Breast epithelium (tissue), 3 donors: ENCODE measurements at regions not wholly inside any gene's neighbourhood (a gene's known extent, or its start where the extent isn't known, plus 50 kb on each side); places are given as distances from the start of the nearest gene placed in this dataset.

Source experiments
- CTCF ChIP-seq, 3 donors: fragments of 450-650 bp; IDR thresholded peaks; one replicate each; pipeline ENCODE4 v1.5.1; 2016 to 2017; ENCODE audit warnings: antibody characterized with exemption in 3 of 3, mild to moderate bottlenecking in 3 of 3, moderate library complexity in 3 of 3
- POLR2A ChIP-seq: fragments of 450-650 bp; IDR thresholded peaks from one replicate; pipeline ENCODE4 v1.6.1; 2016; ENCODE audit warnings: antibody characterized with exemption, mild to moderate bottlenecking, moderate library complexity

DNA sequence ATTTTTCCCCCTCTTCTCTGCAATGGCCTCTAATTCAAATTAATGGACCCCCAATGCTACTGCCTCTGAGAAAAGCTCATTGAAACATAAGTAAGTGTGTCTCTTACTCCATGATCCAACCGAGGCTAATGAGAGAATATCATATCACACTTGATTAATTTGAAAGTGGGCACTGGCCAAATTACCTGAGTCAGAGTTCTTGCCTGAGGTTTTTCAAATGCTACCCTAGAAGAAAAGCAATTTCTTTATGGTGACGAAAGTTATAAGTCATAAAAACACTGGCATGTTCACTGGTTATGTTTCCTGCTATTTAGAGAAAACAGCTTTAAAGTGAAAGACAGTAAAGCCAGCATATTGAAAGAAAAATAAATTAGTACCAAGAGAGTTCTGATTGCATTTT is 368.8 kb upstream of the TMPRSS15 start:
- no peak for TF ChIP-seq CTCF (IDR thresholded peaks at IDR 0.05)
- no peak for TF ChIP-seq POLR2A
